H1 (cell line): ENCODE measurements at regions not wholly inside any gene's neighbourhood (a gene's known extent, or its start where the extent isn't known, plus 50 kb on each side); places are given as distances from the start of the nearest gene placed in this dataset.

Source experiments
- CTCF ChIA-PET: fragments of 300-600 bp; sonication (Branson Sonifier 250); formaldehyde crosslinking; loops from one replicate; lab custom pipeline; 2021; ENCODE audit not compliant: partially characterized antibody; lab: Charles Lee
- POLR2A ChIA-PET: fragments of 300-600 bp; sonication (Branson Sonifier 250); formaldehyde crosslinking; loops from one replicate; lab custom pipeline; 2021; ENCODE audit warnings: inconsistent platforms; ENCODE audit not compliant: partially characterized antibody; lab: Charles Lee
- DNase-seq, 2 experiments: peaks; one replicate each; pipeline versions ENCODE4 v3.0.0 to v3.0.0-alpha.2; 2010 to 2022; ENCODE audit warnings: low spot score in 2 of 2, low read depth in 1 of 2, mixed read lengths in 1 of 2
- FAIRE-seq: peaks from 2 replicates; lab custom pipeline; 2011; peaks lifted over from hg19 to GRCh38; lab: Jason Lieb, UNC
- H2AFZ ChIP-seq: 2 replicates; pipeline ENCODE4 v1.8.1; 2012; ENCODE audit warnings: low read length, inconsistent platforms
- H2AK5ac ChIP-seq: 2 replicates; pipeline ENCODE4 v1.6.1; 2013; ENCODE audit warnings: low read depth, low read length
- H2BK120ac ChIP-seq: replicated peaks from 2 replicates; pipeline ENCODE3; 2013; ENCODE audit warnings: low read depth, low read length, inconsistent platforms
- H2BK12ac ChIP-seq: 2 replicates; pipeline ENCODE4 v1.6.1; 2013; ENCODE audit warnings: low read depth, low read length
- H2BK15ac ChIP-seq: 2 replicates; pipeline ENCODE4 v1.6.1; 2013; ENCODE audit warnings: low read length
- H2BK20ac ChIP-seq: 2 replicates; pipeline ENCODE4 v1.6.1; 2013; ENCODE audit warnings: low read length
- H2BK5ac ChIP-seq: 2 replicates; pipeline ENCODE4 v1.6.1; 2013; ENCODE audit warnings: low read depth, low read length
- H3K14ac ChIP-seq: 2 replicates; pipeline ENCODE4 v1.6.1; 2013; ENCODE audit warnings: inconsistent platforms; ENCODE audit not compliant: insufficient read length
- H3K18ac ChIP-seq: 2 replicates; pipeline ENCODE4 v1.6.1; 2013; ENCODE audit warnings: low read length; ENCODE audit errors: extremely low read depth
- H3K23ac ChIP-seq: 2 replicates; pipeline ENCODE4 v1.6.1; 2013; ENCODE audit warnings: inconsistent platforms; ENCODE audit not compliant: insufficient read length
- H3K23me2 ChIP-seq: 2 replicates; pipeline ENCODE4 v1.6.1; 2013; ENCODE audit warnings: low read depth, low read length
- H3K27ac ChIP-seq: 2 replicates; pipeline ENCODE4 v1.6.1; 2011; ENCODE audit warnings: low read depth, low read length, inconsistent platforms
- H3K27me3 ChIP-seq, 4 experiments: replicated peaks in 1 of 4; 1 replicate in 1 of 4; 2 replicates in 3 of 4; pipeline versions ENCODE4 v1.6.1 to v1.8.1; 2011 to 2013; ENCODE audit warnings: low read length in 3 of 4, mild to moderate bottlenecking in 3 of 4, inconsistent platforms in 2 of 4, mixed read lengths in 2 of 4, moderate library complexity in 1 of 4; ENCODE audit not compliant: control insufficient read depth in 3 of 4, insufficient read depth in 3 of 4; ENCODE audit errors: extremely low read depth in 1 of 4
- H3K36me3 ChIP-seq, 4 experiments: 2 replicates each; pipeline versions ENCODE4 v1.6.1 to v1.8.1; 2011 to 2013; ENCODE audit warnings: mild to moderate bottlenecking in 4 of 4, low read length in 3 of 4, moderate library complexity in 2 of 4, control low read depth in 1 of 4, inconsistent platforms in 1 of 4; ENCODE audit not compliant: insufficient read depth in 4 of 4, control insufficient read depth in 2 of 4
- H3K4ac ChIP-seq: replicated peaks from 2 replicates; pipeline ENCODE3; 2013; ENCODE audit warnings: low read length, low read depth, mixed read lengths, inconsistent platforms; ENCODE audit not compliant: insufficient read length
- H3K4me1 ChIP-seq, 4 experiments: replicated peaks in 1 of 4; 1 replicate in 1 of 4; 2 replicates in 3 of 4; pipeline versions ENCODE4 v1.6.1 to v1.8.1; 2011 to 2013; ENCODE audit warnings: low read length in 3 of 4, inconsistent platforms in 2 of 4, mixed read lengths in 1 of 4; ENCODE audit not compliant: insufficient read depth in 4 of 4, control insufficient read depth in 3 of 4
- H3K4me2 ChIP-seq, 2 experiments: 2 replicates each; pipeline versions ENCODE4 v1.6.1 to v1.8.1; 2011 to 2013; ENCODE audit warnings: low read depth in 2 of 2, low read length in 2 of 2, control low read depth in 1 of 2, inconsistent platforms in 1 of 2, mild to moderate bottlenecking in 1 of 2; ENCODE audit not compliant: insufficient read depth in 1 of 2
- H3K4me3 ChIP-seq, 4 experiments: fragments of 200-600, 300-600 bp in 1 of 4; sonication (generic), shearing (Covaris generic), sonication (Bioruptor Twin) in 1 of 4; 2 replicates each; pipeline versions ENCODE4 v1.5.1 to v1.8.1; 2011 to 2016; ENCODE audit warnings: low read length in 4 of 4, low read depth in 3 of 4, control low read depth in 2 of 4, inconsistent platforms in 2 of 4, mild to moderate bottlenecking in 2 of 4, mixed read lengths in 1 of 4, moderate library complexity in 1 of 4; ENCODE audit not compliant: insufficient read depth in 2 of 4; ENCODE audit errors: extremely low read depth in 1 of 4
- H3K56ac ChIP-seq: replicated peaks from 2 replicates; pipeline ENCODE3; 2013; ENCODE audit warnings: low read depth, mild to moderate bottlenecking, mixed read lengths, low read length, inconsistent platforms; ENCODE audit not compliant: insufficient read length
- H3K79me1 ChIP-seq: 2 replicates; pipeline ENCODE4 v1.6.1; 2013; ENCODE audit warnings: low read depth, low read length, control low read depth
- H3K79me2 ChIP-seq, 2 experiments: 2 replicates each; pipeline versions ENCODE4 v1.6.1 to v1.8.1; 2012 to 2013; ENCODE audit warnings: low read length in 2 of 2, mild to moderate bottlenecking in 2 of 2, inconsistent platforms in 1 of 2; ENCODE audit not compliant: insufficient read depth in 2 of 2, control insufficient read depth in 1 of 2
- H3K9ac ChIP-seq, 4 experiments: replicated peaks in 1 of 4; 1 replicate in 1 of 4; 2 replicates in 3 of 4; pipeline versions ENCODE4 v1.6.1 to v1.8.1; 2011 to 2013; ENCODE audit warnings: low read depth in 3 of 4, low read length in 3 of 4, control low read depth in 2 of 4, mild to moderate bottlenecking in 2 of 4, moderate library complexity in 2 of 4, inconsistent platforms in 1 of 4; ENCODE audit errors: extremely low read depth in 1 of 4
- H3K9me3 ChIP-seq, 2 experiments: 2 replicates each; pipeline versions ENCODE4 v1.6.1 to v1.8.1; 2012 to 2013; ENCODE audit warnings: mild to moderate bottlenecking in 2 of 2, moderate library complexity in 2 of 2, control low read depth in 1 of 2, inconsistent platforms in 1 of 2, low read depth in 1 of 2, low read length in 1 of 2, mixed read lengths in 1 of 2; ENCODE audit not compliant: insufficient read depth in 2 of 2
- H4K20me1 ChIP-seq, 2 experiments: replicated peaks in 1 of 2; 2 replicates each; pipeline versions ENCODE3 to v1.8.1; 2011 to 2013; ENCODE audit warnings: inconsistent platforms in 2 of 2, low read length in 2 of 2, mild to moderate bottlenecking in 1 of 2; ENCODE audit not compliant: insufficient read depth in 2 of 2, control insufficient read depth in 1 of 2
- H4K5ac ChIP-seq: 2 replicates; pipeline ENCODE4 v1.6.1; 2013; ENCODE audit warnings: low read length, low read depth, mixed read lengths, inconsistent platforms; ENCODE audit not compliant: insufficient read length
- H4K8ac ChIP-seq: 2 replicates; pipeline ENCODE4 v1.8.0; 2013; ENCODE audit warnings: mild to moderate bottlenecking, moderate library complexity, low read length, inconsistent platforms; ENCODE audit not compliant: insufficient read depth; ENCODE audit errors: extremely low read depth
- H4K91ac ChIP-seq: replicated peaks from 2 replicates; pipeline ENCODE3; 2013; ENCODE audit warnings: low read length, mixed read lengths, inconsistent platforms; ENCODE audit not compliant: insufficient read length
- CBX5 ChIP-seq: fragments of 300-800, 300-1000 bp; sonication (generic); IDR thresholded peaks from 2 replicates; pipeline ENCODE4 v1.7.1; 2016; ENCODE audit warnings: antibody characterized with exemption, low read length, low read depth
- CHD1 ChIP-seq: IDR thresholded peaks from 2 replicates; pipeline ENCODE4 v1.6.1; 2012; ENCODE audit warnings: low read depth, low read length, improper control_type of control experiment
- CHD2 ChIP-seq: IDR thresholded peaks from 2 replicates; pipeline ENCODE4 v1.6.1; 2012; ENCODE audit warnings: low read length, improper control_type of control experiment
- CREB1 ChIP-seq: IDR thresholded peaks from 2 replicates; pipeline ENCODE4 v1.6.1; 2012; ENCODE audit warnings: inconsistent platforms
- CTBP2 ChIP-seq: IDR thresholded peaks from 2 replicates; pipeline ENCODE4 v1.7.0; 2011; ENCODE audit warnings: borderline replicate concordance, mild to moderate bottlenecking, moderate library complexity, mixed read lengths, low read length; ENCODE audit not compliant: insufficient read depth, insufficient read length
- HDAC6 ChIP-seq: IDR thresholded peaks from one replicate; pipeline ENCODE4 v1.7.1; 2012; ENCODE audit warnings: low read depth, mild to moderate bottlenecking, inconsistent platforms, low read length, moderate library complexity
- KDM5A ChIP-seq: fragments of 200-600 bp; IDR thresholded peaks from 2 replicates; pipeline ENCODE4 v1.7.1; 2012; ENCODE audit warnings: mild to moderate bottlenecking, low read length, inconsistent platforms, mixed read lengths
- MAX ChIP-seq: IDR thresholded peaks from 2 replicates; pipeline ENCODE4 v1.6.1; 2012; ENCODE audit warnings: inconsistent platforms
- NRF1 ChIP-seq: IDR thresholded peaks from 2 replicates; pipeline ENCODE4 v1.6.1; 2011; ENCODE audit warnings: mild to moderate bottlenecking, low read depth, low read length, improper control_type of control experiment
- POLR2A ChIP-seq, 2 experiments: IDR thresholded peaks; 1 replicate in 1 of 2; 2 replicates in 1 of 2; pipeline ENCODE4 v1.6.1; 2011; ENCODE audit warnings: low read depth in 2 of 2, low read length in 2 of 2, mild to moderate bottlenecking in 2 of 2; ENCODE audit errors: control extremely low read depth in 1 of 2
- POU5F1 ChIP-seq: IDR thresholded peaks from 2 replicates; pipeline ENCODE4 v1.6.1; 2011; ENCODE audit warnings: low read depth, mild to moderate bottlenecking, low read length, moderate library complexity
- RAD21 ChIP-seq, 2 experiments: IDR thresholded peaks in 1 of 2; conservative IDR thresholded peaks in 1 of 2; 2 replicates each; pipeline ENCODE4 v1.6.1; 2011; ENCODE audit warnings: low read depth in 2 of 2, low read length in 2 of 2, improper control_type of control experiment in 1 of 2, inconsistent platforms in 1 of 2, mild to moderate bottlenecking in 1 of 2, moderate library complexity in 1 of 2
- TAF1 ChIP-seq: IDR thresholded peaks from 2 replicates; pipeline ENCODE4 v1.6.1; 2011; ENCODE audit warnings: mild to moderate bottlenecking, low read depth, low read length
- WGBS, 2 experiments: shearing (Covaris generic) in 1 of 2; methylation state at CpG; one replicate each; pipeline versions ENCODE4 v1.1.6 to v1.1.7; 2013 to 2015; ENCODE audit warnings: low lambda C conversion rate in 2 of 2, mixed read lengths in 2 of 2, inconsistent platforms in 1 of 2, low coverage in 1 of 2, missing lambda C conversion rate in 1 of 2; ENCODE audit not compliant: insufficient replicate concordance in 2 of 2, insufficient coverage in 1 of 2, insufficient read length in 1 of 2; ENCODE audit errors: extremely low coverage in 1 of 2, missing lambda C conversion rate in 1 of 2; 5-methylcytosine and 5-hydroxymethylcytosine counted together
- TF ChIP-seq, protein P1 (sequence below): IDR thresholded peaks from 2 replicates; pipeline ENCODE4 v1.6.1; 2012; ENCODE audit warnings: low read length, inconsistent platforms

GRCh38 chr11:29135504-29135903 lies 881.3 kb downstream of the KCNA4 start:
- no peak overlapping the region for H4K91ac ChIP-seq
- no peaks in the 10 kb centered on the region for H4K20me1 ChIP-seq
- no peaks in the 10 kb centered on the region for H3K9me3 ChIP-seq
- no peak overlapping the region for H2BK12ac ChIP-seq
- H3K27ac ChIP-seq: no peak overlapping the region
- no peak overlapping the region for H3K4ac ChIP-seq
- no peaks in the 10 kb centered on the region for H3K36me3 ChIP-seq
- no peak overlapping the region for H3K9ac ChIP-seq
- no peaks in the 10 kb centered on the region for H3K27me3 ChIP-seq
- H3K23me2 ChIP-seq: no peaks in the 10 kb centered on the region
- H2BK5ac ChIP-seq: no peak overlapping the region
- CTCF ChIA-PET: interaction anchor here (0.6 to 2.5 kb wide), 2 partner anchors 24 to 479 kb away, joined by 3 to 7 read pairs; no protein-coding TSS in a partner anchor
- no peak overlapping the region for H3K4me2 ChIP-seq
- FAIRE-seq (no peak), DNase-seq (no peak)
- no peaks in the 10 kb centered on the region for H3K79me2 ChIP-seq
- no peak overlapping the region for H2AK5ac ChIP-seq
- no peak overlapping the region for H3K4me3 ChIP-seq
- H3K4me1 ChIP-seq: no peaks in the 10 kb centered on the region
- H3K56ac ChIP-seq: no peak overlapping the region
- no peak overlapping the region for H2BK15ac ChIP-seq
- H3K23ac ChIP-seq: no peak overlapping the region
- no peak overlapping the region for H2AFZ ChIP-seq
- no peak overlapping the region for H2BK120ac ChIP-seq
- no peak overlapping the region for H4K8ac ChIP-seq
- H2BK20ac ChIP-seq: no peak overlapping the region
- H4K5ac ChIP-seq: no peak overlapping the region
- no peak overlapping the region for H3K18ac ChIP-seq
- 100% methylated on average over 1 of the region's 1 CpG; no CpG with 5 or more reads in 1 of the 2 experiments for WGBS, 2 experiments
- H3K79me1 ChIP-seq: no peaks in the 10 kb centered on the region
- POLR2A ChIA-PET: no interaction called here
- H3K14ac ChIP-seq: no peak overlapping the region
- TF ChIP-seq POU5F1 (no peak), KDM5A (no peak), POLR2A (IDR thresholded peaks at IDR 0.05; ENCODE audit: control extremely low read depth in 1 of 2, low read depth in 2 of 2, low read length in 2 of 2) (no peak), CTBP2 (no peak), MAX (no peak), HDAC6 (no peak), CREB1 (no peak), CHD1 (no peak), CHD2 (no peak), TAF1 (no peak), NRF1 (no peak), CBX5 (no peak), RAD21 (IDR thresholded peaks at IDR 0.05 in 1 of 2, conservative IDR thresholded peaks at IDR 0.05 in 1 of 2; ENCODE audit: low read depth in 2 of 2, low read length in 2 of 2) (no peak)
- TF ChIP-seq, protein P1, sequence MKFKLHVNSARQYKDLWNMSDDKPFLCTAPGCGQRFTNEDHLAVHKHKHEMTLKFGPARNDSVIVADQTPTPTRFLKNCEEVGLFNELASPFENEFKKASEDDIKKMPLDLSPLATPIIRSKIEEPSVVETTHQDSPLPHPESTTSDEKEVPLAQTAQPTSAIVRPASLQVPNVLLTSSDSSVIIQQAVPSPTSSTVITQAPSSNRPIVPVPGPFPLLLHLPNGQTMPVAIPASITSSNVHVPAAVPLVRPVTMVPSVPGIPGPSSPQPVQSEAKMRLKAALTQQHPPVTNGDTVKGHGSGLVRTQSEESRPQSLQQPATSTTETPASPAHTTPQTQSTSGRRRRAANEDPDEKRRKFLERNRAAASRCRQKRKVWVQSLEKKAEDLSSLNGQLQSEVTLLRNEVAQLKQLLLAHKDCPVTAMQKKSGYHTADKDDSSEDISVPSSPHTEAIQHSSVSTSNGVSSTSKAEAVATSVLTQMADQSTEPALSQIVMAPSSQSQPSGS: no peak
